ENCODE measurements at regions not wholly inside any gene's neighbourhood (a gene's known extent, or its start where the extent isn't known, plus 50 kb on each side); places are given as distances from the start of the nearest gene placed in this dataset.

DNA sequence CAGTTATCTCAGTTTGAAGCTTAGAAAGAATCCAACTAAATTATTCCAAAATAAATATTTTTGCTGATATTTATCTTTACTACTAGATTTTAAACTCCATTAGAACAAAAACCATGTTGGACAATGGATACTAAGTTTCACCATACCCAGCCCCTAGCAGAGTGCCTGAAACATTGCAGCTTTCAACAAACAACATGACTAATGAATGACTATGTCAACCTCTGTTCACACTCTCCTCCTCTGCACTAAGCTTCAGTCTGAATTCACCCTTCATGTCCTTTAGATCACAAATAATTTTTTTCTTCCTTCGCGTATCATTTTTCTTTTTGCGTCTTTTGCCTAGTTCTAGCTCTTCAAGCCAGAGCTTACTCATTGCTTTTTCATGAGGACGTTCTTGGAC is 315.2 kb downstream of the PCDH10 start:
- Mint-ChIP-seq H3K36me3 (ENCODE audit: low read depth) (no peaks in the 10 kb centered on the region), H3K4me3 (no peak overlapping the region), H3K4me1 (peaks cover 18% of the 10 kb centered on the region), H3K27me3 (ENCODE audit: low read depth) (no peaks in the 10 kb centered on the region), H3K27ac (ENCODE audit: unreplicated experiment) (peak overlapping the region; percentile 7), H3K9me3 (peaks cover 5% of the 10 kb centered on the region)
- DNase-seq (ENCODE audit: low read depth, low spot score), result no peak
- TF ChIP-seq, protein P1, sequence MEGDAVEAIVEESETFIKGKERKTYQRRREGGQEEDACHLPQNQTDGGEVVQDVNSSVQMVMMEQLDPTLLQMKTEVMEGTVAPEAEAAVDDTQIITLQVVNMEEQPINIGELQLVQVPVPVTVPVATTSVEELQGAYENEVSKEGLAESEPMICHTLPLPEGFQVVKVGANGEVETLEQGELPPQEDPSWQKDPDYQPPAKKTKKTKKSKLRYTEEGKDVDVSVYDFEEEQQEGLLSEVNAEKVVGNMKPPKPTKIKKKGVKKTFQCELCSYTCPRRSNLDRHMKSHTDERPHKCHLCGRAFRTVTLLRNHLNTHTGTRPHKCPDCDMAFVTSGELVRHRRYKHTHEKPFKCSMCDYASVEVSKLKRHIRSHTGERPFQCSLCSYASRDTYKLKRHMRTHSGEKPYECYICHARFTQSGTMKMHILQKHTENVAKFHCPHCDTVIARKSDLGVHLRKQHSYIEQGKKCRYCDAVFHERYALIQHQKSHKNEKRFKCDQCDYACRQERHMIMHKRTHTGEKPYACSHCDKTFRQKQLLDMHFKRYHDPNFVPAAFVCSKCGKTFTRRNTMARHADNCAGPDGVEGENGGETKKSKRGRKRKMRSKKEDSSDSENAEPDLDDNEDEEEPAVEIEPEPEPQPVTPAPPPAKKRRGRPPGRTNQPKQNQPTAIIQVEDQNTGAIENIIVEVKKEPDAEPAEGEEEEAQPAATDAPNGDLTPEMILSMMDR (conservative IDR thresholded peaks at IDR 0.05), result no peak

DNA sequence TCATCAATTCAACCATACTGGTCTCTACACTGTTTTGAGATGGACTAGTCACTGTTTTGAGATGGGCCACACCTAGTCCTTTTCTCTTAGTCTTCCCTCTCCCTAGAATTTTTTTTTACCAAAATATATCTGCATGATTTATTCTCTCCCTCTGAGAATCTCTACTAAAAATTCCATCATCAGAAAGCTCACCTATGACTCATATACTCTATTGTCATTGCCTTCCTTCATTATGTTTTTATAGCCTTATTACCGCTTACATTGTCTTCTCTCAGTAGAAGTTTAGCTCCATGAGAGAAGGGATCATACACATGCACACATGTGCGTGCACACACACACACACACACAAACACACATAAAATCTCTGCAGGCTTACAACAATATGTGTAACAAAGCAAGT is 303.6 kb downstream of the PCDH10 start:
- Mint-ChIP-seq H3K9me3 (no peaks in the 10 kb centered on the region), H3K36me3 (ENCODE audit: low read depth) (no peaks in the 10 kb centered on the region), H3K27ac (ENCODE audit: unreplicated experiment) (no peak overlapping the region), H3K4me1 (no peaks in the 10 kb centered on the region), H3K27me3 (ENCODE audit: low read depth) (no peaks in the 10 kb centered on the region), H3K4me3 (no peak overlapping the region)
- TF ChIP-seq, protein P1 (conservative IDR thresholded peaks at IDR 0.05), result no peak
- no peak for DNase-seq (ENCODE audit: low read depth, low spot score)

DNA sequence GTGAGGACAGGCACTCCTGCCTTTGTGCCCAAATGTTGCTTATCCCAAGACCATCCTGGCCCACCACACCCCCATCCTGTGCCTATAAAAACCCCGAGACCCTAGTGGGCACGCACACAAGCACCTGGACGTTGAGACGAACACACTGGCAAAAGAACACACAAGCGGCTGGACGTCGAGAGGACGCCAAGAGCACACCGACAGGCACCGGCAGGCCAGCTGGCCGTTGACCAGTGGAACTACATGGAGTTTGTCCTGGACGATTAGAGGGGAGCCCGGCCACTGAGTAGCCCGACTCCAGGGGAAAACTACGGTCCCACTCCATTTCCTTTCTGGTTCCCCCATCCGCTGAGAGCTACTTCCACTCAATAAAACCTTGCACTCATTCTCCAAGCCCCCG is 301.7 kb downstream of the PCDH10 start:
- no peak for DNase-seq (ENCODE audit: low read depth, low spot score)
- TF ChIP-seq, protein P1 (conservative IDR thresholded peaks at IDR 0.05), result no peak
- no peak overlapping the region for H3K4me3 Mint-ChIP-seq
- H3K9me3 Mint-ChIP-seq, result no peaks in the 10 kb centered on the region
- no peaks in the 10 kb centered on the region for H3K4me1 Mint-ChIP-seq
- H3K27ac Mint-ChIP-seq (ENCODE audit: unreplicated experiment), result no peak overlapping the region
- H3K27me3 Mint-ChIP-seq (ENCODE audit: low read depth), result no peaks in the 10 kb centered on the region
- no peaks in the 10 kb centered on the region for H3K36me3 Mint-ChIP-seq (ENCODE audit: low read depth)

DNA sequence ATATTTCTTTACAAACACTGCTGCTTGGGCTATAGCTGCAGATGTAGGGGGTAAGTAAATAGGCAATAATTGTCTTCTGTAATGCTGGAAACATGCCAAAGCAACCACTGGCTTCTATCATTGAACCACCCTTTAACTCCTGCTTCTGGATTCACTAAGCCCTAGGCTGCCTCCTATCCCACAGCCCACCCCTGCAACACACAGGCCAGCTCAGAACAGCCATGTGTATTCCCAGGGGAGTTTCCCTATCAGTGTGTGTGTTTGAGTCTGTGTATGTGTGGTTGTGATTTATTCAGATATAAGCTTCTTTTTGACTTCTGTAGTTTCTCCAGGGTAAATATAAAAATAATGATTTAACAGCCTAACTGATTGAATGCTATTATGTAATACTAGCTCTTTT is 291.3 kb downstream of the PCDH10 start:
- Mint-ChIP-seq H3K9me3 (no peaks in the 10 kb centered on the region), H3K27me3 (ENCODE audit: low read depth) (no peaks in the 10 kb centered on the region), H3K27ac (ENCODE audit: unreplicated experiment) (no peak overlapping the region), H3K4me1 (no peaks in the 10 kb centered on the region), H3K4me3 (no peak overlapping the region), H3K36me3 (ENCODE audit: low read depth) (no peaks in the 10 kb centered on the region)
- TF ChIP-seq, protein P1 (conservative IDR thresholded peaks at IDR 0.05), result no peak
- no peak for DNase-seq (ENCODE audit: low read depth, low spot score)

DNA sequence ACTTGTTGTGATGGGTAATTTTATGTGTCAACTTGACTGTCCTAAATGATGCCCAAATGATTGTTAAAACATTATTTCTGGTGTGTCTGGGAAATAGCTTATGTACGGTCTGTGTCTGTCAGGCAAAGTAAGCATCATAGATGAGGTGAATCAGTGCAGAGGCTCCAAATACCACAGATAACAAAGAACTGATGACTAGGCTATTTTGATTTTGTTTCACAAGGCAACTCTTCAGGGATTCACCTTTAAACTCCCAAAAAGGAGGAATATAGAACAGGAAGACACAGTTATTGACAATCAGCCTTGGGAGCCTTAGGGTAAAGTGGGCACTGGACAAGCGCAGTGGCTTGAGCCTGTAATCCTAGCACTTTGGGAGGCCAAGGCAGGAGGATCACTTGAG is 290.7 kb downstream of the PCDH10 start:
- H3K27me3 Mint-ChIP-seq (ENCODE audit: low read depth), result no peaks in the 10 kb centered on the region
- no peaks in the 10 kb centered on the region for H3K9me3 Mint-ChIP-seq
- no peak for DNase-seq (ENCODE audit: low read depth, low spot score)
- no peaks in the 10 kb centered on the region for H3K36me3 Mint-ChIP-seq (ENCODE audit: low read depth)
- no peaks in the 10 kb centered on the region for H3K4me1 Mint-ChIP-seq
- TF ChIP-seq, protein P1 (conservative IDR thresholded peaks at IDR 0.05), result no peak
- H3K4me3 Mint-ChIP-seq, result no peak overlapping the region
- no peak overlapping the region for H3K27ac Mint-ChIP-seq (ENCODE audit: unreplicated experiment)

DNA sequence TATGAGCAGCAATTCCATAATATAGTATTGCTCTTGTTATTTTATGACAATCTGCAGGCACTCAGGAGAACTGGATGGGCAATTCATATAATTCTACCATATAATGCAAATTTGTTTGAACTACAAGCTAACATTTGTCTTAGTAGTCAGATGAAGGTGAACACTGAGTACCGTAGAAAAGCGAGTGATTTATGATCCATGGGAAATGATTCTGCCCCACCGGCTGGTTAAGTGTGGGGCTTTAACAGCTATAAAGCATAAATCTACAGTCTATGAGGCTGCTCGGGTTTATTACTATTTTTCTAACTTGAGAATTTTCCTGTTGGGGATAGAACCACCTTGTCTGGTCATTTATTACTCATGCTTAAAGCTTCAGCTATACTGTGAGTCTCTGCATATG is 275.5 kb downstream of the PCDH10 start:
- Mint-ChIP-seq H3K4me3 (no peak overlapping the region), H3K36me3 (ENCODE audit: low read depth) (no peaks in the 10 kb centered on the region), H3K4me1 (peaks cover 3% of the 10 kb centered on the region), H3K27ac (ENCODE audit: unreplicated experiment) (no peak overlapping the region), H3K27me3 (ENCODE audit: low read depth) (no peaks in the 10 kb centered on the region), H3K9me3 (no peaks in the 10 kb centered on the region)
- TF ChIP-seq, protein P1 (conservative IDR thresholded peaks at IDR 0.05), result no peak
- DNase-seq (ENCODE audit: low read depth, low spot score), result no peak
